ENCODE measurements at regions not wholly inside any gene's neighbourhood (a gene's known extent, or its start where the extent isn't known, plus 50 kb on each side); places are given as distances from the start of the nearest gene placed in this dataset.

GRCh38 chr4:138299881-138300280 is 57.7 kb upstream of the SLC7A11 start:
- no peaks in the 10 kb centered on the region for H3K36me3 ChIP-seq (ENCODE audit: insufficient read depth, low read length)
- H3K4me3 ChIP-seq (ENCODE audit: low read depth, low read length) = no peak overlapping the region

GRCh38 chr4:138298866-138299265 is 56.7 kb upstream of the SLC7A11 start:
- Histone ChIP-seq H3K27me3 (ENCODE audit: insufficient read depth, low read length) (no peaks in the 10 kb centered on the region), H3K36me3 (ENCODE audit: insufficient read depth, low read length) (no peaks in the 10 kb centered on the region), H3K79me2 (ENCODE audit: control insufficient read depth, insufficient read depth, low read length, unreplicated experiment) (no peaks in the 10 kb centered on the region), H3K4me1 (ENCODE audit: control insufficient read depth, insufficient read depth, low read length, unreplicated experiment) (no peaks in the 10 kb centered on the region), H3K4me3 (ENCODE audit: low read depth, low read length) (no peak overlapping the region), H2AFZ (ENCODE audit: low read length, unreplicated experiment) (no peak overlapping the region), H3K27ac (ENCODE audit: low read depth, low read length) (no peak overlapping the region)

More at GRCh38 chr4:138299881-138300280, 57.7 kb upstream of the SLC7A11 start:
- Histone ChIP-seq H3K4me1 (ENCODE audit: control insufficient read depth, insufficient read depth, low read length, unreplicated experiment) (no peaks in the 10 kb centered on the region), H3K27me3 (ENCODE audit: insufficient read depth, low read length) (no peaks in the 10 kb centered on the region), H2AFZ (ENCODE audit: low read length, unreplicated experiment) (no peak overlapping the region), H3K79me2 (ENCODE audit: control insufficient read depth, insufficient read depth, low read length, unreplicated experiment) (no peaks in the 10 kb centered on the region), H3K27ac (ENCODE audit: low read depth, low read length) (no peak overlapping the region)

GRCh38 chr4:138298431-138298830 is 56.3 kb upstream of the SLC7A11 start:
- Histone ChIP-seq H3K36me3 (ENCODE audit: insufficient read depth, low read length) (no peaks in the 10 kb centered on the region), H3K4me3 (ENCODE audit: low read depth, low read length) (no peak overlapping the region), H2AFZ (ENCODE audit: low read length, unreplicated experiment) (no peak overlapping the region), H3K27ac (ENCODE audit: low read depth, low read length) (no peak overlapping the region), H3K4me1 (ENCODE audit: control insufficient read depth, insufficient read depth, low read length, unreplicated experiment) (no peaks in the 10 kb centered on the region), H3K27me3 (ENCODE audit: insufficient read depth, low read length) (no peaks in the 10 kb centered on the region), H3K79me2 (ENCODE audit: control insufficient read depth, insufficient read depth, low read length, unreplicated experiment) (no peaks in the 10 kb centered on the region)

GRCh38 chr4:138297743-138298405 is 55.7 kb upstream of the SLC7A11 start:
- Histone ChIP-seq H3K36me3 (ENCODE audit: insufficient read depth, low read length) (no peaks in the 10 kb centered on the region), H3K4me3 (ENCODE audit: low read depth, low read length) (no peak overlapping the region), H3K27ac (ENCODE audit: low read depth, low read length) (no peak overlapping the region), H3K79me2 (ENCODE audit: control insufficient read depth, insufficient read depth, low read length, unreplicated experiment) (no peaks in the 10 kb centered on the region), H2AFZ (ENCODE audit: low read length, unreplicated experiment) (no peak overlapping the region), H3K27me3 (ENCODE audit: insufficient read depth, low read length) (no peaks in the 10 kb centered on the region), H3K4me1 (ENCODE audit: control insufficient read depth, insufficient read depth, low read length, unreplicated experiment) (no peaks in the 10 kb centered on the region)

GRCh38 chr4:138292321-138292720 is 50.2 kb upstream of the SLC7A11 start:
- Histone ChIP-seq H3K27me3 (ENCODE audit: insufficient read depth, low read length) (no peaks in the 10 kb centered on the region), H3K79me2 (ENCODE audit: control insufficient read depth, insufficient read depth, low read length, unreplicated experiment) (no peaks in the 10 kb centered on the region), H2AFZ (ENCODE audit: low read length, unreplicated experiment) (no peak overlapping the region), H3K36me3 (ENCODE audit: insufficient read depth, low read length) (no peaks in the 10 kb centered on the region), H3K4me3 (ENCODE audit: low read depth, low read length) (no peak overlapping the region), H3K27ac (ENCODE audit: low read depth, low read length) (no peak overlapping the region), H3K4me1 (ENCODE audit: control insufficient read depth, insufficient read depth, low read length, unreplicated experiment) (no peaks in the 10 kb centered on the region)
